K562 (cell line): ENCODE measurements at regions not wholly inside any gene's neighbourhood (a gene's known extent, or its start where the extent isn't known, plus 50 kb on each side); places are given as distances from the start of the nearest gene placed in this dataset.

ENCODE experiments used
- IFI16 ChIP-seq: fragments of 250-450 bp; sonication (Bioruptor Pico); IDR thresholded peaks from 2 replicates; pipeline ENCODE4 v2.1.2; 2022; ENCODE audit warnings: mild to moderate bottlenecking, inconsistent platforms
- POLR2A ChIP-seq: fragments of 450-650 bp; conservative IDR thresholded peaks from 2 replicates; pipeline ENCODE4 v1.6.1; 2016
- SMARCE1 ChIP-seq: fragments of 450-650 bp; IDR thresholded peaks from 2 replicates; pipeline ENCODE4 v1.7.1; 2016; ENCODE audit warnings: mild to moderate bottlenecking
- TARDBP ChIP-seq: fragments of 450-650 bp; IDR thresholded peaks from 2 replicates; pipeline ENCODE4 v1.6.1; 2016
- ZBED1 ChIP-seq: IDR thresholded peaks from 2 replicates; pipeline ENCODE4 v1.6.1; 2014
- ZNF134 ChIP-seq: fragments of 250-450 bp; sonication (Bioruptor Pico); conservative IDR thresholded peaks from 2 replicates; pipeline ENCODE4 v1.4.0; 2020
- TF ChIP-seq, protein P1 (sequence below): fragments of 450-650 bp; IDR thresholded peaks from 2 replicates; pipeline ENCODE4 v1.6.1; 2016; ENCODE audit warnings: low read depth
- TF ChIP-seq, protein P2 (sequence below): IDR thresholded peaks from 2 replicates; pipeline ENCODE4 v1.6.1; 2012; ENCODE audit warnings: low read depth, low read length, improper control_type of control experiment, borderline replicate concordance
- TF ChIP-seq, protein P3 (sequence below): fragments of 450-650 bp; IDR thresholded peaks from 2 replicates; pipeline ENCODE4 v1.7.0; 2016; ENCODE audit warnings: borderline replicate concordance
- TF ChIP-seq, protein P4 (sequence below): sonication (generic); formaldehyde crosslinking; IDR thresholded peaks from 2 replicates; pipeline ENCODE4 v1.8.0; 2023; ENCODE audit warnings: mild to moderate bottlenecking, missing genetic modification reagents

DNA sequence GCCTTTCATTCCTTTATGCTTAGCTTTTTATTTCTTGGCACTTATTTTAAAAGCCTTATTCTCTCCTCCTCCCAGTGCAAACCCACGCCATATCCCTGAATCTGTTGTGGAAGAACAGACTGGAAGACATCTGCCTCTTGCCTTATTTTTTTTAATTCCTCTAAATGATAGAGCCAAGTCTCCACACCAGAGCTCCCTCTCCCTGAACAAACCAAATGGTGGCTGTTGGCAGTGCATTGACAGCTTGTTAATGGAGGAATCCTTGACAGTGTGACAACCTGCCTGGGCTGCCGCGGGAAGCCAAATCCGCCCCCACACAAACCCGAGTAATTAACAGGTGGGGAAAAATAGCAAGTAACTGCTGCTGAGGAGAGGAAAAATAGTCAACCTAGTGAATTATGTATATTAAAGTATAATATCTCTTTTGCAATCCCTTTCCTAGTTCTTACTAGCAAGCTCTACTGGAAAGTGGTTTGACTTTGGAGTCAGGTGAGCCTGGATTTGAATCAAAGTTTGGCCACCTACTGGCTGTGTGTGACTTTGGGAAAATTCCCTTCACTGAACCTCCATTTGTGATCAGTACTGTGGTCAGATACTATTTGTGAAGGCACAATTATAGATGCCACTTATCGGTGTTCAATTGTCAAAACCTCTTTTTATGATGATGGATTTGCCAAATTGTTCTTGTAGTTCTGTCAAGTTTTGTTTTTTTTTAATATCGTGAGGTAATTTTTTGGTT lies 589.6 kb downstream of the PDCD6IP start:
- TF ChIP-seq ZBED1, result no peak
- TF ChIP-seq, protein P1, sequence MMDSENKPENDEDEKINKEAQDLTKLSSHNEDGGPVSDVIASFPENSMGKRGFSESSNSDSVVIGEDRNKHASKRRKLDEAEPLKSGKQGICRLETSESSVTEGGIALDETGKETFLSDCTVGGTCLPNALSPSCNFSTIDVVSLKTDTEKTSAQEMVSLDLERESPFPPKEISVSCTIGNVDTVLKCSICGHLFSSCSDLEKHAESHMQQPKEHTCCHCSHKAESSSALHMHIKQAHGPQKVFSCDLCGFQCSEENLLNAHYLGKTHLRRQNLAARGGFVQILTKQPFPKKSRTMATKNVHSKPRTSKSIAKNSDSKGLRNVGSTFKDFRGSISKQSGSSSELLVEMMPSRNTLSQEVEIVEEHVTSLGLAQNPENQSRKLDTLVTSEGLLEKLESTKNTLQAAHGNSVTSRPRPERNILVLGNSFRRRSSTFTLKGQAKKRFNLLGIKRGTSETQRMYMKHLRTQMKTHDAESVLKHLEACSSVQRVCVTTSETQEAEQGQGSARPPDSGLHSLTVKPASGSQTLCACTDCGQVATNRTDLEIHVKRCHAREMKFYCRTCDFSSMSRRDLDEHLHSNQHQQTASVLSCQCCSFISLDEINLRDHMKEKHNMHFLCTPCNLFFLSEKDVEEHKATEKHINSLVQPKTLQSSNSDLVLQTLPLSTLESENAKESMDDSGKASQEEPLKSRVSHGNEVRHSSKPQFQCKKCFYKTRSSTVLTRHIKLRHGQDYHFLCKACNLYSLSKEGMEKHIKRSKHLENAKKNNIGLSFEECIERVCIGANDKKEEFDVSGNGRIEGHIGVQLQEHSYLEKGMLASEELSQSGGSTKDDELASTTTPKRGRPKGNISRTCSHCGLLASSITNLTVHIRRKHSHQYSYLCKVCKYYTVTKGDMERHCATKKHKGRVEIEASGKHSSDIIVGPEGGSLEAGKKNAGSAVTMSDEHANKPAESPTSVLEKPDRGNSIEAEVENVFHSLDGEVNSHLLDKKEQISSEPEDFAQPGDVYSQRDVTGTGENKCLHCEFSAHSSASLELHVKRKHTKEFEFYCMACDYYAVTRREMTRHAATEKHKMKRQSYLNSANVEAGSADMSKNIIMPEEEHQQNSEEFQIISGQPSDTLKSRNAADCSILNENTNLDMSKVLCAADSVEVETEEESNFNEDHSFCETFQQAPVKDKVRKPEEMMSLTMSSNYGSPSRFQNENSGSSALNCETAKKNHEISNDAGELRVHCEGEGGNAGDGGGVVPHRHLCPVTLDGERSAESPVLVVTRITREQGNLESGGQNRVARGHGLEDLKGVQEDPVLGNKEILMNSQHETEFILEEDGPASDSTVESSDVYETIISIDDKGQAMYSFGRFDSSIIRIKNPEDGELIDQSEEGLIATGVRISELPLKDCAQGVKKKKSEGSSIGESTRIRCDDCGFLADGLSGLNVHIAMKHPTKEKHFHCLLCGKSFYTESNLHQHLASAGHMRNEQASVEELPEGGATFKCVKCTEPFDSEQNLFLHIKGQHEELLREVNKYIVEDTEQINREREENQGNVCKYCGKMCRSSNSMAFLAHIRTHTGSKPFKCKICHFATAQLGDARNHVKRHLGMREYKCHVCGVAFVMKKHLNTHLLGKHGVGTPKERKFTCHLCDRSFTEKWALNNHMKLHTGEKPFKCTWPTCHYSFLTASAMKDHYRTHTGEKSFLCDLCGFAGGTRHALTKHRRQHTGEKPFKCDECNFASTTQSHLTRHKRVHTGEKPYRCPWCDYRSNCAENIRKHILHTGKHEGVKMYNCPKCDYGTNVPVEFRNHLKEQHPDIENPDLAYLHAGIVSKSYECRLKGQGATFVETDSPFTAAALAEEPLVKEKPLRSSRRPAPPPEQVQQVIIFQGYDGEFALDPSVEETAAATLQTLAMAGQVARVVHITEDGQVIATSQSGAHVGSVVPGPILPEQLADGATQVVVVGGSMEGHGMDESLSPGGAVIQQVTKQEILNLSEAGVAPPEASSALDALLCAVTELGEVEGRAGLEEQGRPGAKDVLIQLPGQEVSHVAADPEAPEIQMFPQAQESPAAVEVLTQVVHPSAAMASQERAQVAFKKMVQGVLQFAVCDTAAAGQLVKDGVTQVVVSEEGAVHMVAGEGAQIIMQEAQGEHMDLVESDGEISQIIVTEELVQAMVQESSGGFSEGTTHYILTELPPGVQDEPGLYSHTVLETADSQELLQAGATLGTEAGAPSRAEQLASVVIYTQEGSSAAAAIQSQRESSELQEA, result no peak
- TF ChIP-seq, protein P2, sequence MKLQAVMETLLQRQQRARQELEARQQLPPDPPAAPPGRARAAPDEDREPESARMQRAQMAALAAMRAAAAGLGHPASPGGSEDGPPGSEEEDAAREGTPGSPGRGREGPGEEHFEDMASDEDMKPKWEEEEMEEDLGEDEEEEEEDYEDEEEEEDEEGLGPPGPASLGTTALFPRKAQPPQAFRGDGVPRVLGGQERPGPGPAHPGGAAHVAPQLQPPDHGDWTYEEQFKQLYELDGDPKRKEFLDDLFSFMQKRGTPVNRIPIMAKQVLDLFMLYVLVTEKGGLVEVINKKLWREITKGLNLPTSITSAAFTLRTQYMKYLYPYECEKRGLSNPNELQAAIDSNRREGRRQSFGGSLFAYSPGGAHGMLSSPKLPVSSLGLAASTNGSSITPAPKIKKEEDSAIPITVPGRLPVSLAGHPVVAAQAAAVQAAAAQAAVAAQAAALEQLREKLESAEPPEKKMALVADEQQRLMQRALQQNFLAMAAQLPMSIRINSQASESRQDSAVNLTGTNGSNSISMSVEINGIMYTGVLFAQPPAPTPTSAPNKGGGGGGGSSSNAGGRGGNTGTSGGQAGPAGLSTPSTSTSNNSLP, result no peak
- no peak for TF ChIP-seq TARDBP
- no peak for TF ChIP-seq POLR2A
- TF ChIP-seq SMARCE1, result no peak
- TF ChIP-seq IFI16 (CRISPR knock-in tag), result no peak
- TF ChIP-seq ZNF134 (CRISPR knock-in tag), result no peak
- TF ChIP-seq, protein P3, sequence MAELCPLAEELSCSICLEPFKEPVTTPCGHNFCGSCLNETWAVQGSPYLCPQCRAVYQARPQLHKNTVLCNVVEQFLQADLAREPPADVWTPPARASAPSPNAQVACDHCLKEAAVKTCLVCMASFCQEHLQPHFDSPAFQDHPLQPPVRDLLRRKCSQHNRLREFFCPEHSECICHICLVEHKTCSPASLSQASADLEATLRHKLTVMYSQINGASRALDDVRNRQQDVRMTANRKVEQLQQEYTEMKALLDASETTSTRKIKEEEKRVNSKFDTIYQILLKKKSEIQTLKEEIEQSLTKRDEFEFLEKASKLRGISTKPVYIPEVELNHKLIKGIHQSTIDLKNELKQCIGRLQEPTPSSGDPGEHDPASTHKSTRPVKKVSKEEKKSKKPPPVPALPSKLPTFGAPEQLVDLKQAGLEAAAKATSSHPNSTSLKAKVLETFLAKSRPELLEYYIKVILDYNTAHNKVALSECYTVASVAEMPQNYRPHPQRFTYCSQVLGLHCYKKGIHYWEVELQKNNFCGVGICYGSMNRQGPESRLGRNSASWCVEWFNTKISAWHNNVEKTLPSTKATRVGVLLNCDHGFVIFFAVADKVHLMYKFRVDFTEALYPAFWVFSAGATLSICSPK, result no peak
- TF ChIP-seq, protein P4, sequence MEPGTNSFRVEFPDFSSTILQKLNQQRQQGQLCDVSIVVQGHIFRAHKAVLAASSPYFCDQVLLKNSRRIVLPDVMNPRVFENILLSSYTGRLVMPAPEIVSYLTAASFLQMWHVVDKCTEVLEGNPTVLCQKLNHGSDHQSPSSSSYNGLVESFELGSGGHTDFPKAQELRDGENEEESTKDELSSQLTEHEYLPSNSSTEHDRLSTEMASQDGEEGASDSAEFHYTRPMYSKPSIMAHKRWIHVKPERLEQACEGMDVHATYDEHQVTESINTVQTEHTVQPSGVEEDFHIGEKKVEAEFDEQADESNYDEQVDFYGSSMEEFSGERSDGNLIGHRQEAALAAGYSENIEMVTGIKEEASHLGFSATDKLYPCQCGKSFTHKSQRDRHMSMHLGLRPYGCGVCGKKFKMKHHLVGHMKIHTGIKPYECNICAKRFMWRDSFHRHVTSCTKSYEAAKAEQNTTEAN (CRISPR knock-in tag), result no peak
